Non-pigmented ciliary epithelial cell (primary cell): ENCODE measurements at regions not wholly inside any gene's neighbourhood (a gene's known extent, or its start where the extent isn't known, plus 50 kb on each side); places are given as distances from the start of the nearest gene placed in this dataset.

ENCODE experiments used
- DNase-seq: peaks from one replicate; pipeline ENCODE4 v3.0.0-alpha.2; 2010; ENCODE audit warnings: low read depth

- no peak for DNase-seq
These were observed 1530.6 kb upstream of the CDH6 start for GRCh38 chr5:29662876-29663275.

GRCh38 chr5:29654954-29655353 lies 1538.5 kb upstream of the CDH6 start:
- DNase-seq, result no peak

DNA sequence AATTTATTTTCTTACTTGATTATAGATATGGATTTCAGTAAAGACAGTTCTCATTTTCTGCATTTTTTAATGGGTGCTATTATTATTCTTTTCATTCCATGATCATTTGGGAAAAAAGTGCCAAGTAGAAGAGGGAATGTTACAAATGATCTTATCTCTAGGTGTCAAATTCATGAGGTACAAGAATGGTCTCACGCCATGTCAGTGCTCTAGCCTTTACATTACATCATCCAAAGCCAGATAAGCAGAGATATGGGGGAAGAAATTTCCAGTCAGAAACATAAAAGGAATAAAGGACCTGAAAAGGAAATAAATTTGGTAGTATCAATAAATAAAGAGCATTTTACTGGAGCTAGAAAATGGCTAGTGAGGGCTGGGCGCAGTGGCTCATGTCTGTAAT lies 1544.2 kb upstream of the CDH6 start:
- no peak for DNase-seq

DNA sequence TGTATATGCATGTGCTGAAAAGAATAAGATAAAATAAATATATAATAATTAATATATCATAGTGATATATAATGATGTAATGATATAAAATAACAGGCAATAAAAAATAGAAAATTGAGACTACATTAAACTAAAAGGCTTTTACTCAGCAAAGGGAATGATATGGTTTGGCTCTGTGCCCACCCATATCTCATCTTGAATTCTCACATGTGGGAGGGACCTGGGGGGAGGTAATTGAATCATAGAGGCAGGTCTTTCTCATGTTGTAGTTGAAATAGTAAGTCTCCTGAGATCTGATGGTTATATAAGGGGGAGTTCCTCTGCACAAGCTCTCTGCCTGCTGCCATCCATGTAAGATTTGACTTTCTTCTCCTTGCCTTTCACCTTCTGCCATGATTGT lies 1550.9 kb upstream of the CDH6 start:
- no peak for DNase-seq

DNA sequence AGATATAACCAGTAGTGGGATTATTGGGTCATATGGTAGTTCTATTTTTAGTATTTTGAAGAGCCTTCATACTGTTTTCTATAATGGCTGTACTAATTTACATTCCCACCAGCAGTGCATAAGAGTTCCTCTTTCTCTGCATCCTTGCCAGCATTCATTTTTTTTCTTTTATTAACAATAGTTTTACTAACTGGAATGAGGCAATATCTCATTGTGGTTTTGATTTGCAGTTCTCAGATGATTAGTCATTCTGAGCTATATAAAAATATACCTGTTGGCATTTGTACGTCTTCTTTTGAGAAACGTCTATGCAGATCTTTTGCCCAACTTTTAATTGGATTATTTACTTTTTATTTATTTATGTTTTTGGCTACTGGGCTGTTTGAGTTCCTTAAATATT lies 1579.3 kb upstream of the CDH6 start:
- no peak for DNase-seq

GRCh38 chr5:29588236-29588635 lies 1605.2 kb upstream of the CDH6 start:
- no peak for DNase-seq

DNA sequence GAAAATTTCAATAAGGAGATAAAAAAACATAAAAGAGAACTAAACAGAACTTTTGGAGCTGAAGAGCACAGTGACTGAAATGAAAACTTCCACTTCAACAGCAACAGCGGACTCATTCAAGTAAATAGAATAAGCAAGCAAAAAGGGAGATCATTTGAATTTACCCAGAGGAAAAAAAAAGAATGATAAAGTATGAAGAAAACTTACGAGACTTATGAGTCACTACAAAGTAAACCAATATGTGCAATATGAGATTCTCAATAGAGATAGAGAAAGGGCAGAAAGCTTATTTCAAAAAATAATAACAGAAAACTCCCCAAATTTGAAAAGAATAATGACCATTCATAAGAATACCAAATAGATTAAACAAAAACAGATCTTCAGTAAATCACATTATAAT lies 1605.7 kb upstream of the CDH6 start:
- no peak for DNase-seq

GRCh38 chr5:29568028-29568427 lies 1625.5 kb upstream of the CDH6 start:
- DNase-seq, result no peak

DNA sequence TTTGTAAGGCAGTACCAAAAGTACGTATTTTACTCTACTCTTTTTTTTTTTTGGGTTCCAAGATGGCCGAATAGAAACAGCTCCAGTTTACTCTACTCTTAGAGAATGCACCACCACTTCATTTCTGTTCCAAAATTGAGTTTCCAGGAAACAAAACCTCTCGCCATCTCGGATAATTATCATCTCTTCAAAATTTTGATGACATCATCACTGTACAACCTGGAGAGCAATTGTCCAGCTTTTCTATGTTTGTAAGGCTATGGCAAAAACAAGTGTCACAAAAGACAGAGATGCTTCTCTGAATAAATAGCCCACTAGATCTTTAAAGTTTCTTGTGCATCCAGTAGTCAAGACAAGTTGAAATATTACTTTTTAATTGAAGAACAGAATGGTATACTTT lies 1631.9 kb upstream of the CDH6 start:
- no peak for DNase-seq

DNA sequence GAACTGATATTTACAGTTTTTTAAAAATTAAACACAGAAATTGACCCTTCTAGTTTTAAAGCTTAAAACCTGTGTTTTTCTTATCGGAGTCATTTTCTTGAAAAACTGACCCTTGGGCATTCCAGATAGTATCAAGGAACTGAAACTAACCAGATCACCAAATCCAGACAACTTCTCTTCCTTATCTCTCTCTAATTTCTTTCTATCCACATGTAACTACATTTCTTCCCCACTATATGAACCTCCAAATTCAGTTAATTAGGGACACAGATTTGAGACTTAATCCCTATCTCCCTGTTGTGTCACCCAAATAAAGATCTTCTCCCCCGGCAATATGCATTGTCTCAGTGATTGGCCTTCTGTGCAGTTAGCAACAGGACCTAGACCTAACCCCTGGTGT lies 1643.0 kb upstream of the CDH6 start:
- DNase-seq, result no peak

- DNase-seq, result no peak
These were observed 1645.2 kb upstream of the CDH6 start for GRCh38 chr5:29548262-29548661.

DNA sequence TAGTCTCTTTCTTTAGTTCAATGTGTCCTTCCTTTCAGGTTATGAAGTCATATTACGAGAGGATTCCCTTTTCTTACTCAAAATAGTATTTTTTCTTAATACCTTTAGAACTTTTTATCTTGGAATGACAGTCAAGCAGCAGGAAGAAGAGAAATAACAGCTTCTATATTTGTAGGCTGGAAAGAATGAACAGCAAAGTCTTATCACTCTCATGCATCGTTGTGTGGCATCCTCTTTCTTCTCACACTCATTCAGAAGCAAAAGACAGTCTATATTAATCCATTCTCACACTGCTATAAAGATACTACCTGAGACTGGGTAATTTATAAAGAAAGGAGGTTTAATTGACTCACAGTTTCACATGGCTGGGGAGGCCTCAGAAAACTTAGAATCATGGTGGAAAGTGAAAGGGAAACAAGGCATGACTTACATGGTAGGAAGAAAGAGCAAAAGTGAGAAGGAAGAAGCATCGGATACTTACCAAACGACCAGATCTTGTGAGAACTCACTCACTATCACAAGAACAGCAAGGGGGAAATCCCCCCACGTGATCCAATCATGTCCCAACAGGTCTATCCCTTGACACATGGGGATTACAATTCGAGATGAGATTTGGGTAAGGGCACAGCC lies 1646.1 kb upstream of the CDH6 start:
- DNase-seq, result no peak

GRCh38 chr5:29543501-29543900 lies 1650.0 kb upstream of the CDH6 start:
- no peak for DNase-seq

DNA sequence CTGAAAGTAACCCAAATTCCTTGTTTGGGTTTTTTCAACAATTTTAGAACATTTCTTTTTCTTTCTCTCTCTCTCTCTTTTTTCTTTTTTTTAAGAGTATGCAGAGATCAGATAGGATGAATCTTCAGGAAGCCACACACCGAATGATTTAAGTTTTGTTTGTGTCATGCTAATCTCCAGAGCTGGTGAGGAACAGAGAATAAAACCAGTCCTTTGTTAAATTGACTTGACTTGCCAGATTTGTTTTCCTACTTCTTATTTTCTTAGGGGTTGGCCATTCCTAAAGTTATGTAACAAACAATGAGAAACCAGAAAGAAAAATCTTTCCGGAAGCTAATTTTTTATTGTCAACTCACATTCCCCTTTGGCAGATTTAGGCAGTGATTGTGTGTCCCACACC lies 1669.3 kb upstream of the CDH6 start:
- DNase-seq, result no peak

- DNase-seq, result no peak
These were observed 1675.3 kb upstream of the CDH6 start for GRCh38 chr5:29518176-29518575.

DNA sequence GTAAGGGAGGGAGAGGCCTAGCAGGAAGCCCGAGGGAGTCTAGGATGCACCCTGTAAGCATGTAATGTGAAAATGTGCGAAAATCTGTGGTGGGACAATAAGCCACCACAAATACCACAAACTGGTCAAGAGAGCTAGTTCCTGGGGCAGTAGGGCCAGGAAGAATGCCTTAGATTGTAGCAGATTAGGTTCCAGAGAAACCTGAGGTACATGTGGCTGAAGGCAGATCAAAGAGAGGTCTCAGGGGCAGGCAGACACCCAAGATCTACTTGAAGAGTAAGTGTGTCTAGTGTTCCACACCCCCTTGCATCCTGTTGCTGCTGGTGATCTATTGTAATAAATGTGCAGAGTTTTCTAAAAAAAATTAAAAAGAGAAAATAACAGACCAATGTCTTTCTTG lies 1677.3 kb upstream of the CDH6 start:
- no peak for DNase-seq

GRCh38 chr5:29508131-29508530 lies 1685.4 kb upstream of the CDH6 start:
- no peak for DNase-seq

- DNase-seq, result no peak
These were observed 1689.1 kb upstream of the CDH6 start for GRCh38 chr5:29504411-29504810.

DNA sequence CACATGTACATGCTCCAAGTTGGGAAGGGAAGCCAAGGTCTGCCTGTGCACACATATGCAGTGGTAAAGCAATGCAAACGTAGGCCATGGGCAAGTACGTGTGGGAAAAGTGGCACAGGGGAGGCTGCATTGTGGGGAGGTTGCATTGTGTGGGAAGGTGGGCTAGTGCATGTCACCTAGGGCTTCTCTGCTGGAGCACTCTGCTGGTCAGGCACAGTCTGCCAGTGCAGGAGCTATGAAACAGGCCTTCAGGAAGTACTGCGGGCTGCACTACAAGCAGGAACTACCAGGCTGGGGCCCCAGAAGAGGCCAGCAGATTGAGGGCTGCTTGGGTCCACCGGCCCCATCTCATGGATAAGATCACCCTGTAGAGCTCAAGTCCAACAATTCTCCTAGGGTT lies 1694.6 kb upstream of the CDH6 start:
- no peak for DNase-seq

DNA sequence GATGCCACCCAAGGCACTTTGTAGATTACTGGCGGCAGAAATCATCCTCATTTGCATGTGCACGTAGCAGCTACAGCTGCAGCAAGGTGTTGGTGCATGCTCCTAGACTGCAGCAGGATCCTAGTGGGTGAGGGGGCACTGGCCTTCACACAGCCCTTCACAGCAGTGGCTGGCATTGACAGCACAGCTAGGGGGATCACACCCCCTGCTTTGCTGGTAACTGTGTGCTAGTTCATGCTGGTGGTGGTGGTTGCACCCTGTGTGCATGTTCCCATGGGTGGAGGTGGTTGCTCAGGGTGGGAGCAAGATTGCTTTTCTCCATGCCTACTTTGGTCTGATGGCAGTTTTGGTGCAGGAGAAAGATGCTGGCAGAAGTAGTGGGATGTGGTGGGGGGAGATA lies 1695.1 kb upstream of the CDH6 start:
- DNase-seq, result no peak

GRCh38 chr5:29485333-29485732 lies 1708.2 kb upstream of the CDH6 start:
- no peak for DNase-seq

- DNase-seq, result no peak
These were observed 1723.9 kb upstream of the CDH6 start for GRCh38 chr5:29469581-29469980.

- DNase-seq, result no peak
These were observed 1731.2 kb upstream of the CDH6 start for GRCh38 chr5:29462241-29462640.

GRCh38 chr5:29460971-29461559 lies 1732.4 kb upstream of the CDH6 start:
- DNase-seq, result no peak
